GM12874 (cell line): ENCODE measurements at regions not wholly inside any gene's neighbourhood (a gene's known extent, or its start where the extent isn't known, plus 50 kb on each side); places are given as distances from the start of the nearest gene placed in this dataset.

Experiments
- CTCF ChIP-seq: IDR thresholded peaks from 2 replicates; pipeline ENCODE4 v1.5.1; 2011; ENCODE audit warnings: low read depth, mild to moderate bottlenecking, control low read depth, low read length, moderate library complexity; ENCODE audit not compliant: insufficient read depth

DNA sequence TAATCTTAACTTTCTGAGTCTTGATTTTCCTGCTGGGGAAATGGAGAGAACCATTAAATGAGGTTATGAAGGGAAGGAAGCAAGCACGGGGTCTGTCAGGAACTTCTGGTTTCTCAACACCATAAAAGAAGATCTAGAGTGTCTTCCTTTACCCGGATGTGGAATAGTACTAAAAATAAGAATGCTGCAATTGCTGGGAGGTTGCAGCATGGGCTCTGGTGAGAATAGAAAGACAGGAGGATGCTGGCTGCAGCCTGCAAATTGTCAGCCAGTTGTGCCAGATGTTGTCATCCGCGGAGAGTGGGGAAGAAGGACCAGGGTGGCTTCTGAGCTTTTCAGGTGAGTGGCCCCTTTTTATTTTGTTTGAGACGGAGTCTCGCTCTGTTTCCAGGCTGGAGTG lies 69.3 kb upstream of the STC2 start:
- no peak for TF ChIP-seq CTCF

DNA sequence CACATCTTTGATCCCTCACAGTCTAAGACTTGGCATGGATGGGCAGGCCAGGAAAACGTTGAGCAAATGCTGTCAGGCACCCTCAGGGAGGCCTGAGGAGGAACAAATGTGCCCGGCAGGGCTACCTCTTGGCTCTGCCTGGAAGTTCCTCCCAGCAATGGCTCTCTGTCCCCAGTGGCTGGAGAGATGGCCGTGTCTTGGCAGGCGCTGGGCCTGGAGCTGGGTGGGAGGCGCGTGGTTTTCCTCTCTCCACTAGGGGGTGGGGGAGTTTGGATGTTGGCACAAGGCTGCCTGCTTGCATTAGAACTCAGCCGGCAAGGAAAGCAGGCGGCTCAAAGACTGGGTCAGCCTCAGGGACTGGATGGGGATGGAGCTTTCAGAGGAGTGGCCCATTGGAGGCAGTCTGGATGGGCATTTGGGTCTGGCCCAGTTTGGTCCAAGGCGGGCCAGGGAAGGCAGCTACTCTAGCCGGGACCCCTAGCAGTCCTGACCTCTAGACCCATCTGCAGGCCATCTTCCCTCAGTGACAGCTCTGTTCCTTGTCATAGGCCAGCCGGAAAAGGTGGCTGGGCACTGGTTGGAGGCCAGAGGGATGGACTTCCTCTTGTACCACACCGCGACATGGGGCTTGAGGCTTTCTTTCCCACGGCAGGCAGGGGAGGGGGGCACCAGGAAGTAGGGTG lies 68.2 kb upstream of the STC2 start:
- TF ChIP-seq CTCF = no peak

- no peak for TF ChIP-seq CTCF
These were observed 67.7 kb upstream of the STC2 start for GRCh38 chr5:173395933-173396308.

DNA sequence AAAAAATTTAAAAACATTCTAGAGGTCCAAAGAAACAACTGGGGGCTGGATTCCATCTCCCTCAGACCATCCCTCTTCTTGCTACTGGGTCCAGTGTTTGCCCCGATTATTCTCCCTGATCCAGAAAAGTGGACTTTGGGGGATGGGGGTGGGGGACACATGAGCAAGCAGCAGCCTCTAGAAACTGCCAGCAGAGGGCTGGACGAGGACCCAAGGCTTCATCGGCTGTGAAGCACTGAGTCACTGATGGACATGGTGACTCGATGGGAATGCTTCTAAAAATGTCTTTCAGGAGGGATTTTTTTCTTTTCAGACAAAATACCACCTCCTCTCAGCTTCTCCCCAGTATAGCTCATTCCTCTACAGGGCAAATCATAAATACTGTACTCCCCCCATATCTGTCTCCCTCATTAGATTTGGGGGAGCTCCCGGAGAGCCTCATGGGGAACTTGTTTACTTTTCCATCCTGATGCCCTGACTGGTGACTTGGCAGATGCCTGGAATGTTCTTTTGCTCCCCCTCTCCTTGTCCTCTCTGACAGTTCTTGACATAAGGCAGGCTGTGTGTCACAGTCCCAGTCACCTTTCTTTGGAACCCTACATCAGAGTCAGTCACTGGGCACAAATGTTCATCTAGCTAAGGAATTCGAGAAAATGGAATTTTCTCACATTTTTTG lies 67.2 kb upstream of the STC2 start:
- TF ChIP-seq CTCF = no peak

DNA sequence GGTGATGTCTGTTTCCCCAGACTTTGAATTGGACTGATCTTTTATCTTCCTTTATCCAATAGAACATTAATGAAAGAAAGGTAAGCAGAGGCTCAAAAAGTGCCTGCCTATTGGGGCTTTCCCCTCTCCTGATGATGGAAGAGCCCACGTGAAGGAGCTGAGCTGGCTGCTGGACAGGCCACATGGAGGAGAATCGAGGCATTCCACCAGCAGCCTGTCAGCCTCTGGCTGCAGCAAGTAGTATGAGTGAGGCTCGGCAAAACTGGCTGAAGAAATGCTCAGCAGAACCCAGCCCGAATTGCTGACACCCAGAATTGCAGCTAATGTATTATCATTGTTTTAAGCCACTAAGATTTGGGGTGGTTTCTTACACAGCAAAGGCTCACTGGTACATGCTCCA lies 66.5 kb upstream of the STC2 start:
- no peak for TF ChIP-seq CTCF

DNA sequence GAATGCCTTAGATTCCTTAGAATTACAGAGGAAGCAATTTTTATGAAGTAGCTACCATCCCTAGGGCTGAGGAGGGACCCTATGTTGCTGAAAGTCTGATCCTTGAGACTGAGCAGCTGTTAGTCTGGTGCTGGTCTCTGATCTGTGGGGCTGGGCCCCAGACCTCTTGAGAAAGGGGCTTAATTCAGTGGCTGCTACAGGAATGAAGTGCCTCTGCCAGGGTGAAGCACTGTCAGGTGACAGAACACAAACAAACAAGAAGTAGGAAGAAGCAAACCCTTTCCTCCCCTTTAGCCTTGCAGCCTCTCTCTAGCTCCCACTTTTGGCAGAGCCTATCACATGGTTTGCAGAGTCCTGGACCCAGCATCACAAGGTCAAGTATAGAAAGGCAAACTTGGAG lies 64.0 kb upstream of the STC2 start:
- TF ChIP-seq CTCF = no peak

DNA sequence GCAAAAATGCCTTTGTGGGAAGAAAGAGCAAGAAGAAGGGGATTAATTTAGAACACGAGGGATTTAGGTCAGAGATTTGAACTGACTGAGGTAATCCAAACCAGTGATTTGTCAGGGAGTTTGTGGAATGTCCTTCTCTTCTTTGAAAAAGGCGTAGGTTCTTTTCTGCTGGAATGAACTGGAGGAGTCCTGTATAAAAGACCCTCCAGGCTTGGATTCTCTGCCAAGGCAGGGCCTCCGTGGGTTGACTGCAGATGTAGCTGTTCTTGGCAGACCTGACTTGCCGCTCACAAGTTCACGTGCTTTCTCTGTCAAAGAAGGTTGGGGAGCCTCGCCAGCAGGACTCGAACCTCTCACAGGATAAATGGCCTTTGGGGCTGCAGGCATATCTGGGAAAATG lies 62.8 kb upstream of the STC2 start:
- no peak for TF ChIP-seq CTCF
